ENCODE measurements at regions not wholly inside any gene's neighbourhood (a gene's known extent, or its start where the extent isn't known, plus 50 kb on each side); places are given as distances from the start of the nearest gene placed in this dataset.

- H3K36me3 ChIP-seq (ENCODE audit: control insufficient read depth, insufficient read depth, low read length) = no peaks in the 10 kb centered on the region
These were observed 113.1 kb downstream of the POLR2M start for GRCh38 chr15:57819646-57820045.

GRCh38 chr15:57820119-57820518, 113.6 kb downstream of the POLR2M start:
- Mint-ChIP-seq H3K27ac (no peak overlapping the region), H3K9me3 (no peaks in the 10 kb centered on the region)
- 57% methylated on average over 2 of the region's 2 CpGs for WGBS (ENCODE audit: insufficient coverage)

More at GRCh38 chr15:57819646-57820045, 113.1 kb downstream of the POLR2M start:
- ATAC-seq = no peak
- H3K27ac Mint-ChIP-seq = no peak overlapping the region
- no peak overlapping the region for H3K4me3 Mint-ChIP-seq
- H3K9me3 ChIP-seq (ENCODE audit: control insufficient read depth, insufficient read depth, low read length) = no peaks in the 10 kb centered on the region
- H3K4me3 ChIP-seq (ENCODE audit: low read length) = no peak overlapping the region
- H3K9me3 Mint-ChIP-seq = no peaks in the 10 kb centered on the region
- H3K27ac ChIP-seq (ENCODE audit: low read length) = no peak overlapping the region
- no peak for DNase-seq
- H3K27me3 Mint-ChIP-seq (ENCODE audit: low read depth in 2 of 2) = peaks cover 28 to 32% of the 10 kb centered on the region in 2 donors
- H3K27me3 ChIP-seq (ENCODE audit: control insufficient read depth, insufficient read depth, low read length) = peaks cover 2% of the 10 kb centered on the region
- no peaks in the 10 kb centered on the region for H3K4me1 Mint-ChIP-seq
- TF ChIP-seq CTCF (IDR thresholded peaks at IDR 0.05) = no peak
- no peaks in the 10 kb centered on the region for H3K4me1 ChIP-seq (ENCODE audit: control insufficient read depth, insufficient read depth, low read length)
- H3K36me3 Mint-ChIP-seq = no peaks in the 10 kb centered on the region
- intact Hi-C loops (cut with micrococcal nuclease) = loop anchor here (10.0 kb wide), 1 partner anchor 65 kb away; no protein-coding TSS in a partner anchor
- 96% methylated on average over 4 of the region's 4 CpGs for WGBS (ENCODE audit: insufficient coverage)

GRCh38 chr15:57821826-57822225, 115.3 kb downstream of the POLR2M start:
- H3K27me3 Mint-ChIP-seq (ENCODE audit: low read depth in 2 of 2) = peaks cover 29 to 33% of the 10 kb centered on the region in 2 donors
- no peak for TF ChIP-seq CTCF (IDR thresholded peaks at IDR 0.05)
- Histone ChIP-seq H3K9me3 (ENCODE audit: control insufficient read depth, insufficient read depth, low read length) (no peaks in the 10 kb centered on the region), H3K27ac (ENCODE audit: low read length) (no peak overlapping the region), H3K4me3 (ENCODE audit: low read length) (no peak overlapping the region), H3K36me3 (ENCODE audit: control insufficient read depth, insufficient read depth, low read length) (no peaks in the 10 kb centered on the region), H3K27me3 (ENCODE audit: control insufficient read depth, insufficient read depth, low read length) (no peaks in the 10 kb centered on the region), H3K4me1 (ENCODE audit: control insufficient read depth, insufficient read depth, low read length) (no peaks in the 10 kb centered on the region)
- intact Hi-C loops (cut with micrococcal nuclease) = no loop called here
- no peak for ATAC-seq
- WGBS (ENCODE audit: insufficient coverage) = 91% methylated on average over 2 of the region's 2 CpGs
- DNase-seq = no peak
- H3K9me3 Mint-ChIP-seq = no peaks in the 10 kb centered on the region
- no peak overlapping the region for H3K27ac Mint-ChIP-seq
- H3K36me3 Mint-ChIP-seq = no peaks in the 10 kb centered on the region
- H3K4me3 Mint-ChIP-seq = no peak overlapping the region
- H3K4me1 Mint-ChIP-seq = no peaks in the 10 kb centered on the region

More at GRCh38 chr15:57820119-57820518, 113.6 kb downstream of the POLR2M start:
- no peaks in the 10 kb centered on the region for H3K4me1 Mint-ChIP-seq
- Histone ChIP-seq H3K4me3 (ENCODE audit: low read length) (no peak overlapping the region), H3K9me3 (ENCODE audit: control insufficient read depth, insufficient read depth, low read length) (no peaks in the 10 kb centered on the region), H3K27me3 (ENCODE audit: control insufficient read depth, insufficient read depth, low read length) (no peaks in the 10 kb centered on the region), H3K4me1 (ENCODE audit: control insufficient read depth, insufficient read depth, low read length) (no peaks in the 10 kb centered on the region), H3K27ac (ENCODE audit: low read length) (no peak overlapping the region), H3K36me3 (ENCODE audit: control insufficient read depth, insufficient read depth, low read length) (no peaks in the 10 kb centered on the region)
- intact Hi-C loops (cut with micrococcal nuclease) = no loop called here
- TF ChIP-seq CTCF (IDR thresholded peaks at IDR 0.05) = no peak
- H3K36me3 Mint-ChIP-seq = no peaks in the 10 kb centered on the region
- no peak overlapping the region for H3K4me3 Mint-ChIP-seq
- peaks cover 32 to 33% of the 10 kb centered on the region in 2 donors for H3K27me3 Mint-ChIP-seq (ENCODE audit: low read depth in 2 of 2)
- DNase-seq (no peak), ATAC-seq (no peak)

- intact Hi-C loops (cut with micrococcal nuclease) = no loop called here
- H3K36me3 Mint-ChIP-seq = no peaks in the 10 kb centered on the region
- H3K9me3 Mint-ChIP-seq = no peaks in the 10 kb centered on the region
- H3K4me1 Mint-ChIP-seq = no peaks in the 10 kb centered on the region
- H3K36me3 ChIP-seq (ENCODE audit: control insufficient read depth, insufficient read depth, low read length) = no peaks in the 10 kb centered on the region
- no peaks in the 10 kb centered on the region for H3K27me3 ChIP-seq (ENCODE audit: control insufficient read depth, insufficient read depth, low read length)
- WGBS (ENCODE audit: insufficient coverage) = 93% methylated on average over 5 of the region's 6 CpGs
- H3K9me3 ChIP-seq (ENCODE audit: control insufficient read depth, insufficient read depth, low read length) = no peaks in the 10 kb centered on the region
- no peak overlapping the region for H3K27ac ChIP-seq (ENCODE audit: low read length)
- no peak for TF ChIP-seq CTCF (IDR thresholded peaks at IDR 0.05)
- no peaks in the 10 kb centered on the region for H3K4me1 ChIP-seq (ENCODE audit: control insufficient read depth, insufficient read depth, low read length)
- no peak overlapping the region for H3K4me3 ChIP-seq (ENCODE audit: low read length)
- H3K4me3 Mint-ChIP-seq = no peak overlapping the region
- peaks cover 23 to 42% of the 10 kb centered on the region in 2 donors for H3K27me3 Mint-ChIP-seq (ENCODE audit: low read depth in 2 of 2)
- DNase-seq = no peak
- ATAC-seq = no peak
- H3K27ac Mint-ChIP-seq = no peak overlapping the region
These were observed 116.9 kb downstream of the POLR2M start for GRCh38 chr15:57823325-57823882.
